HFF-Myc (cell line): ENCODE measurements at regions not wholly inside any gene's neighbourhood (a gene's known extent, or its start where the extent isn't known, plus 50 kb on each side); places are given as distances from the start of the nearest gene placed in this dataset.
"Not testable (repeated sequence)": the region's sequence is repeated elsewhere in the genome, so short reads cannot be mapped to it uniquely, and the experiment has no call there.

Source experiments
- DNase-seq: peaks from one replicate; pipeline ENCODE4 v3.0.0-alpha.2; 2011; ENCODE audit warnings: low read depth; ENCODE audit errors: extremely low read depth
- H3K4me3 ChIP-seq: replicated peaks from 2 replicates; pipeline ENCODE4 v1.5.1; 2011; ENCODE audit warnings: low read depth, mild to moderate bottlenecking, control low read depth, low read length
- TF ChIP-seq, protein P1 (sequence below): IDR thresholded peaks from 2 replicates; pipeline ENCODE4 v1.5.1; 2012; ENCODE audit warnings: mild to moderate bottlenecking, low read depth, low read length, control low read depth; ENCODE audit errors: missing control alignments

GRCh38 chr18:22739789-22740188 lies 193.3 kb upstream of the RBBP8 start:
- H3K4me3 ChIP-seq, result no peak overlapping the region
- TF ChIP-seq, protein P1, sequence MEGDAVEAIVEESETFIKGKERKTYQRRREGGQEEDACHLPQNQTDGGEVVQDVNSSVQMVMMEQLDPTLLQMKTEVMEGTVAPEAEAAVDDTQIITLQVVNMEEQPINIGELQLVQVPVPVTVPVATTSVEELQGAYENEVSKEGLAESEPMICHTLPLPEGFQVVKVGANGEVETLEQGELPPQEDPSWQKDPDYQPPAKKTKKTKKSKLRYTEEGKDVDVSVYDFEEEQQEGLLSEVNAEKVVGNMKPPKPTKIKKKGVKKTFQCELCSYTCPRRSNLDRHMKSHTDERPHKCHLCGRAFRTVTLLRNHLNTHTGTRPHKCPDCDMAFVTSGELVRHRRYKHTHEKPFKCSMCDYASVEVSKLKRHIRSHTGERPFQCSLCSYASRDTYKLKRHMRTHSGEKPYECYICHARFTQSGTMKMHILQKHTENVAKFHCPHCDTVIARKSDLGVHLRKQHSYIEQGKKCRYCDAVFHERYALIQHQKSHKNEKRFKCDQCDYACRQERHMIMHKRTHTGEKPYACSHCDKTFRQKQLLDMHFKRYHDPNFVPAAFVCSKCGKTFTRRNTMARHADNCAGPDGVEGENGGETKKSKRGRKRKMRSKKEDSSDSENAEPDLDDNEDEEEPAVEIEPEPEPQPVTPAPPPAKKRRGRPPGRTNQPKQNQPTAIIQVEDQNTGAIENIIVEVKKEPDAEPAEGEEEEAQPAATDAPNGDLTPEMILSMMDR, result no peak

DNA sequence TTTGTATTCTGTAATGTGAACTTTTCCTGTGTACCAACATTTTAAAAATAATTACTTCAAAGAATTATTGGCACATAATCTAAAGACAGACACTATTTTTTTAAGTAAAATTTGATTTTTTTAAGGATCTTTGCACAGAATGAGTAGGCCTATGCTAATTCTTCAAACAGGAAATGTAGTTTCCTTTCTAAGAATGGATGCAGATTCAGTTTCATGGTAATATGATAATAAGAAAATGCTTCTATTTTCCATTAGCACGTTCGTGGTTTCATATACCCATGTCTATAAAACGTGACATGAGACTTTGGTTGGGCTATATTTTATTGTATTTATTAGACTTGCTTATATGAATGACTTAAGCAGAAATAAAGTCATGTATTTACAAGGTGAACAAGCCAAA lies 191.8 kb upstream of the RBBP8 start:
- TF ChIP-seq, protein P1, result no peak
- H3K4me3 ChIP-seq, result no peak overlapping the region
- no peak for DNase-seq

More at GRCh38 chr18:22739789-22740188, 193.3 kb upstream of the RBBP8 start:
- DNase-seq, result no peak

- no peak for DNase-seq
Measured at GRCh38 chr18:22742409-22742808, 190.7 kb upstream of the RBBP8 start.

DNA sequence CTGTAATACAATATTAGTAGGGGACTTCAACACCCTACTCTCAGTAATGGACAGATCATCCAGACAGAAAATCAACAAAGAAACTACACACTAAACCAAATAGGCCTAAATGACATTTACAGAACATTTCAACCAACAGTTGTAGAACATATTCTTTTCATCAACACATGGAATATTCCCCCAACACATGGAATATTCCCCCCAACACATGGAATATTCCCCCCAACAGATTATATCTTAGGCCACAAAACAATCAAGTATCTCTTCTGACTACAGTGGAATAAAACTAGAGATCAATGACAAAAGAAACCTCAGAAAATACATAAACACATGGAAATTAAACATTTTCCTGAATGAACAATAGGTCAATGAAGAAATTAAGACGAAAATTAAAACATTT lies 187.2 kb upstream of the RBBP8 start:
- TF ChIP-seq, protein P1, result no peak
- no peak overlapping the region for H3K4me3 ChIP-seq
- no peak for DNase-seq

More at GRCh38 chr18:22742409-22742808, 190.7 kb upstream of the RBBP8 start:
- H3K4me3 ChIP-seq, result no peak overlapping the region
- TF ChIP-seq, protein P1, result no peak

GRCh38 chr18:22752014-22752413 lies 181.1 kb upstream of the RBBP8 start:
- no peak overlapping the region for H3K4me3 ChIP-seq
- TF ChIP-seq, protein P1, result no peak
- no peak for DNase-seq

GRCh38 chr18:22753130-22753831 lies 179.8 kb upstream of the RBBP8 start:
- no peak for DNase-seq
- H3K4me3 ChIP-seq, result no peak overlapping the region
- TF ChIP-seq, protein P1, result no peak

- not testable (repeated sequence) for H3K4me3 ChIP-seq, DNase-seq
Measured at GRCh38 chr18:22764005-22764404, 169.1 kb upstream of the RBBP8 start.
